ENCODE measurements at regions not wholly inside any gene's neighbourhood (a gene's known extent, or its start where the extent isn't known, plus 50 kb on each side); places are given as distances from the start of the nearest gene placed in this dataset.

DNA sequence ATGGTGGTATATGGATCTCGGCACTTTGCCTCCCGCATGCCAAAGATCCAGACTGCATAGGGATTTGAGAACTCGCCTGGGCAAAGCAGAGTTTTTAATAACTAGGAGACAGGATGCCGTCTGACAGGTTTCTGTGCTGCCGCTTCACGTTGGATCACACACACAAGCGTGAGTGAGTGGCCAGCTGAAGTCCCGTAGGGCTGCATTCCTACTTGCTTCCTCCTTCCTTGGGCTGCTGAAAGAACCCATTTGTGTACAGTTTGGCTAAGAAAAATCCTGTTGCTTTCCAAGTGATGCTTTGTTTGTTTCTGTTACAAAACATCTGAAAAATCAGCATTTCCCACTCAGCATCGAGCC, 604.3 kb upstream of the CFAP20DC start:
- FAIRE-seq (no peak), DNase-seq (ENCODE audit: insufficient read length, low spot score) (no peak)

DNA sequence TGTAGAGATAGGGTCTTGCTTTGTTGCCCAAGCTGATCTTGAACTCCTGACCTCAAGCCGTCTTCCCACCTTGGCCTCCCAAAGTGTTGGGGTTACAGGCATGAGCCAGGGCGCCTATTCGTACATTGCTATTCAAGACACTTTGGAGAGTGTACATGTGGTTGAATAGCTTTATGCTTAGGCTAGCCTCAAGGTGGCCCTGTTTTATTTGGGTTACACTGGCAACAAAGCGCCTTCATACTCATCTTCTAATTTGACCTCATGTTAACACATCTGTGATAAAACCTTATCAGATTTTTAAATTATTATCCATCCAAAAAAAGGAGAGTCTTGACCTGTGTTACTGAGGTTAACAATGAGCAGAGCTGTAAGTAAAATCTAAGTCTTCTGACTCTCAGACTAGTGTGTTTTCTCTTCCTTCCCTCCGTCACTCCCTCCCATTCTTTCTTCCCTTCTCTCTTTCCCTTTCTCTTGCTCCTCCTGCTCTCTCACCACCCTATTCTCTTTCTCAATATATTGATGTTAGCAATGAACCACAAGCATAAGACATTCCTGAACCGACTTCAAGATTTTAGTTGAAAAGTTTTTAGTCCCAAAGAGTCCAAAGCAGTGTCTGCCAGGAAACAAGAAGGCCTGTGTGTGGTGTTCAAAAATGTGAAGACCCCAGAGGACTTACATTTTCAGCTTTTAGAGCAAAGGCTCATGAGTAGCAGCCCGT, 603.7 kb upstream of the CFAP20DC start:
- DNase-seq (ENCODE audit: insufficient read length, low spot score) (no peak), FAIRE-seq (no peak)

DNA sequence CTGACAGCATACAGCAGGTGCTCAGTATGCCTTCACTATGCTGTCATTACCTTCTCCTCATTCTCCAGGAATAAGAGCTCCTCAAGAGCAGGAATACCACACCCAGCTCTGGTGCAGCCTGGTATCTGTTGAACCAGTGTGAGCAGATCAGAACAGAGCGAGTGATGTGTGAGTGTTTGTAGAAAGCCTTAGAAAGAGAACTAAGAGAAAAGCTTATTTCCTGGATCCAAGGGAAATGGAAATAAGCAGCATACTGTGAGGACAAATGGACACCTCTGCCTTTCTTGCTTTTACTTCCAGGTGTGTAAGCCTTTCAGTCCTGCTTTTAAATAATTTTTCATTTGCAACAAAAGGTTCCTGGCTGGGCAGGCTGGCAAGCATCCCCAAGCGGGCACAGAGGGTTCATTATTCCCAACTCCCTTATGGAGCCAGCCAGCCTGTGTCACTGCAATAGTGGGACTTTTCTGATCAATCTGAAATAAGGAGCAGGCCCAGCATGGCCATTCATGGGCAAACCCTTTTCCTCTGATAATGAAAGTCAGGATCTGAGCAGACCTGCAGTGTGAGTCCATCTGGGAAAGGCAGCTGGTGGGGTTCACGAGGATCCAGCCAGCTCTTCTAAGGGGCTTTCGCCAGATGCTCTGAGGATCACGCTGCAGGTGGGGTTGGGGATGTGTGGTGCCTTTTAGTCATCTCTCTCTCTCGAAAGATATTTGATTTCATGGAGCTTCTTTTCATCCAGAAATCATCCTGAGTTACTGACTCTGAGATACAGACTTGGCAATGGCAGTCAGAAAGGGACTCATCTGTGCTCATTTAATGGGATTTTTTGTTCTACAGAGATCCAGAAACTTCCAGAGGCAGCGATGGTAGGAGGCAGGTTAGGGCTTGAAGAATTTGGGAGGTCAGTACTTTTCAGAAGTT, 594.9 kb upstream of the CFAP20DC start:
- FAIRE-seq (no peak), DNase-seq (ENCODE audit: insufficient read length, low spot score) (no peak)

DNA sequence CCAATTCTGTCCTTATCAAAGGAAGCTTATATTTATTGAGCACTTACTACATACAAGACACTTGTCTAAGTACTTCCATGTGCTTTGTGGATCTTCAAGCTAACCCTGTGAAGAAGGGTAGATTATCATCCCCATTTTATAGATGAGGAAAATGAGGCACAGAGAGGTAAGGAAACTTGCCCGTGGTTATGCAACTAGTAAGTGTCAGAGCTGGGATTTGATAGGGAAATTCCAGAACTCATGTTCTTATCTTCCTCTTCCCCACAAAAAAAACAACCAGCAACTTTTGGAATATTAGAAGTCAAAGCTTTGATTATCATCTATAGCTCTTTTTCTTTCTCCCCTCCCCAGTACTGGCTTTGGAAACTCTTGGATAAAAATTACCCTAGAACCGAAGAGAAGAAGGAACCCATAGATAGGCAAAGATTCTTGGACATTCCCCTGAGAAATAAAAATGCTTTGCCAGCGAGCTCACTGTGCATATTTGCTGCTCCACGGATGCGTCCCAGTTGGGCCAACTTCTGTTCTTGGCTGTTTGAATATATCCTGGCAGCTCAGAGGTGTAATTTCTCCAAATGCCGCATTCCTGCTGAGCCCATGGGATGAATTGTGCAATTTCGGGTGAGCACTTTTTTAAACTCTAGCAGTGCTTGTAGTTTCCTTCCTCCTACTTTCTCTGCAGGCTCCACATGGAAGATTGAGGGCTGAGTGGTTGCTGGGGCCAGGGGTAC, 591.5 kb upstream of the CFAP20DC start:
- FAIRE-seq = no peak

DNA sequence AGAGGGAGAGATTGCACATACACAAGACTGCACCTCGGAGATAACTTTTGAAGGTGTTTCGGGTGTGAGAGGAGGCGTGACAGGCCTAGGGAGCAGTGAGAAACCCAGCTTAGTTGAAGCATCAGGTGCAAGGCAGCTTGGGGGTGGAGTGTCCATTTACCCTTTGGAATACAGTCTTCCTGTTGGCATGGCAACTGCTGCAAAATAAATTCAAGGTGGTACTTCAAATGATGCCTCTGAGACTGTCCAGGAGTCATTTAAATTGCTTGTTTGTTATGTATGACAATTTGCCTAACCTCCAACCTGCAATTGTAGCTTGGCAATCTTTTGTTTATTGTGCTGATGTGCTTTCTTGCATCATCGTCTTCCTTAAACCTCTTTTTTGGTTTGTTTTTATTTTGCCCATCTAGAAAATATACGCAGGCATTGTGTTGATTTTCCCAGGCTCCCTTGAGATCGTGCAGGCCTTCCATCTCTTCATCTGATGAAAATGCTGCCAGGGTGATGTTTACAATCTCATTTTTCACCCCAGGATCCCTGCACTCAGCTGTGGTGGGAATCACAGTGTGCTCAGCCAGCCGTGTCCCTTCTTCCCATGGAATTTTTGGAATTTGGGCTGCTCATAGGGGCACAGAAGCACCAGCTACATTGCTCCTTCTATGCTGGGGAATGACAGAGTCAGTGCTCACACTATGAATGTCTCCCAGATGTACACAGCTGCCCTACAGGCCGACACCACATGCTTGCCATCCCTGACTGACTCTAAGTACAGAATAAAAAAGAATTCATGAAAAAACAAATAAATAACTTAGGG, 583.1 kb upstream of the CFAP20DC start:
- no peak for DNase-seq (ENCODE audit: insufficient read length, low spot score)
- no peak for FAIRE-seq

More for the DNA sequence above, 591.5 kb upstream of the CFAP20DC start:
- no peak for DNase-seq (ENCODE audit: insufficient read length, low spot score)

DNA sequence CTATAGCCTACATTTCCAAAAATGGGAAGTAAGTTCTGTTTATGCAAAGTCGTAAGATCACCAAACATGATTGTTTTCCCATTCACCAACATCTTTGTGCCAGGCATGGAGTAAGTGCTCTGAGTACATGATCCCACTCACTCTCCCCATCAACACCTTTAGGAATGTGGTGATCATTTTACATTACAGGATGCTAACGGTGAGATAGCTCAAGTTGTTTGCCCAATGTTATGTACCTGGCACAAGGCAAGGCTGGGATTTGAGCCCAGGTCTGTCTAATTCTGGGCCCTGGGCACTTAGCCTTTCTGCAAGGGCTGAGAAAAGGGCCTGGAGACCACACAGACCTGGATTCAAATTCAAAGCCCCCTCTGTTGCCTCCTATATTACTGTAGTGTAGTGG, 581.7 kb upstream of the CFAP20DC start:
- DNase-seq (ENCODE audit: insufficient read length, low spot score) (no peak), FAIRE-seq (no peak)

DNA sequence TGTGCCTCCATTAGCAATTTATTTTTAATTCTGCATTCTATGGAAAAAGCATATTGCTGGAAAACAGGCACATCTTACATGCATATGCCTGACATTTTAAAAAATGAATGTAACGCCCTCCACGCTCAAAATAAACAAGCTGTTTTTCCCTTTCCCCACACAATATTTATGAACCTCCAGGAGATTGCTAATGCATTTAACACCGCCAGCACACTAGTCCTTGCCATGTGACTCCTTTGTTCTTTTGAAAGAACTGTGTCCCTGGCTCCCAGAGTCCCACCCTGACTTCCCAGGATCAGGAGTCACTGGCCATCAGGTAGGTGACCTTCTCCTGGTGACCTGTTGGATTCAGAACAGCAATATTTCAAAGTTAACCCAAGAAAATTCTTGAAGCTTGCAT, 571.2 kb upstream of the CFAP20DC start:
- no peak for FAIRE-seq
- no peak for DNase-seq (ENCODE audit: insufficient read length, low spot score)

DNA sequence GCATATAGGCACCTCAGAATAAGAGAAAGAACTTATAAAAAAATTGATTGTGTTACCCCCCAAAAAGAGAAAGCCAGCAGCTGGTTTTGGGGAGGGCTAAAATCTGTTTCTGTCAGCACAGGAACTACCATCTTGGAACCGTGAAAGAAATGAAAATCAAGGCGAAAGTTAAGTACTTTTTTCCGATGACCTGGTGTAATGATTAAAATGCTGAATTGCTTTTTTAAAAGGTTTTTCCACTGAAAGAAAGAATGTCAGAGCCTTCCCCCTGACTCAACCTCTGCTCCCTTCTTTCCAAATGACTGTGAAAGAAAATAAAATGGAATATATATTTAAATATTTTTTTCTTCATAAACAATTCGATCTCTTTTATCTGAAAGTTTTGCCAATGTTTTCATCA, 570.5 kb upstream of the CFAP20DC start:
- DNase-seq (ENCODE audit: insufficient read length, low spot score) (no peak), FAIRE-seq (no peak)

DNA sequence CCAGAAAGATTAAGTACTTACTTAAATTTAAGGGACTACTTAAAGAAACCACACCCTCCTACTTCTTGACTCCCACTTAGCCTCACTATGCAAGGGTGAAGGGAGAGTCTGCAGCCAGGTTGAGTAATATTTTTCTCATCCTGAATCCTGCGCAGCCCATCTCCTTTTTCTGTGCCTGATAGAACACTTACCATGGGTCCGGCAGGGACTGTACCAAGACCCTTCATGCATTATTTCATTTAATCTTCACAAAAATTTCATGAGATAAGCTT, 562.6 kb upstream of the CFAP20DC start:
- DNase-seq (ENCODE audit: insufficient read length, low spot score) = no peak
- no peak for FAIRE-seq

DNA sequence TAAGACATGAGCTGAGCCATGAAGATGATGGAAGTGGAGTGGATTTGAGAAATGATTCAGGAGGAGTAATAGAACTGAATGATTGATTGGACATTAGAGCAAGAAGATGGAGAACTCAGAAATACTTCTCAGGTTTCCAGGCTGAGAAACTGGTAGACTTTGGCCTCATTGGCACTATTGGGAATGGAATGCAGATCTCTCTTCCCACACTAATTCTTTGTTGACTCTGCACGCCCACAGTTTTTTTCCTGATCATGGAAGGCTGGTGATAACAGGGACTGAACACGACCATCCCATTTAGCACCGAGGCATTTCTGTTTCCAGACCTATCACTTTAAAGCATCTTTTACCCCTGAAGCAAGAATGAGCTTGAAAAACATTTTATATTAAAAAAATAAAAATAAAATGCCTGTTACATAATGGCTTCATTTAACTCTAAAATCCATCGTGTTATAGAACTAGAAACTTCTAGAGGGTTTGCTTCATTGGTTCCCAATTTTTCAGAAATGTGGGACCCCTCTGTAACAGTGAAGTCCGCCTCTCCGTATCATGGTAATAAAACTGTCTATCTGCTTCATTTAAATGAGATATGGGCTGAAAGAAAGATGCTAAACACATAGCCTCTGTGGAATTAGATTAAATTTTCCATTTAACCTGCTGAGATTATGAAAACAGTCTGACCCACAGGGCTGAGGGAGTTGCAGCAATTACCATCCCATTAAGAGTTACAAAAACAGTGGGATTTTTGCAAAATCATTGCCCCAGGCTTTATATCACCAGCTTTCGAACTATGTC, 562.0 kb upstream of the CFAP20DC start:
- no peak for DNase-seq (ENCODE audit: insufficient read length, low spot score)
- no peak for FAIRE-seq

DNA sequence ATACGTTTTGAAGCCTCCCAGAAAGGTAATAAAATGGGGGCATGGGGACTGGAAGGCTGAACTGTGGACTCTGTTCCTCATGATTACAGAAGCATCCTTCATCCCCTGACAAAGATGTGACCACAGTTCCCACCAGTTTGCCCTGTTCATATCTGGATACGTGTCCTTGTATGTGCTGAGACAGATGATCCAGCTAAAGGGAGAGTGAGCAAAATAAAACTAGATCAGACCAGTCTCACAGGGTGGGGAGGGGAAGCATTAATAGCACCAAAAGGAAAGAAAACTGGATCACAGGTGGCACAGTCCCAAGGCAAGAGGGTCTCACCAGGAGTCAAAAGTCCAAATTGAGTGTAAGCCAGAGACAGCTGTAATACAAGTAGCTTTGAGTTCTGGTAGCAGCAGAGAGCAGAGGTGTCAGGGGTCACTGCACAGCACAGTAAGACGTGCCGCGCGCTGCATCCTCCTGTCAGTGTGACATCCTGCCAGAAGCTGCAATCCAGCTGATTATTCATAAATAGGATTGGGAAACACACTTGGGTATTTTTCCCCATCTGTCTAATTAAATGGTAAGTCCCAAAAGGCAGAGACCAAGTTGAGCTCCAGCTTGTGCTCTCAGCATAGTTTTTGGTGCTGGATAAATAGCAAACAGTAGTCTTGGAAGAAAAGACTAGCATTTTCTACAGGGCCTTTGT, 560.0 kb upstream of the CFAP20DC start:
- FAIRE-seq = no peak

DNA sequence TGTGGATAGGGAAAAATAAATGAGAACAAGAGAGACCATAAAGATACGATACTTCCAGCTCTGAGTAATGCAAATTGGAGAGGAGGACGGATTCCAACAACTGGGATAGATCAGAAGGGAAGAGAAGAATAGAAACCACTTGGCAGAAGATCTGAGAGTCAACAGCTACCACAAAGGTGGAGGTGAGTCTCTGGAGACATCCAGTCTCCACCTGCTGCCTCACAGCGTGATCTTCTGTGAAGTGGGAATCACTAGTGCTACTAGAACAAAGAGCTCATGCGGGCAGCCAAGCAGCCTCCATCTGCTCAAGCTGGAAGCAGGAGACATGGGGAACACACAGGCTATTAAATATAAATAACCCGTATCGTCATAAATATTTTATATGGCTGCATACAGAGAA, 558.5 kb upstream of the CFAP20DC start:
- no peak for FAIRE-seq
- no peak for DNase-seq (ENCODE audit: insufficient read length, low spot score)

More for the DNA sequence above, 560.0 kb upstream of the CFAP20DC start:
- no peak for DNase-seq (ENCODE audit: insufficient read length, low spot score)

DNA sequence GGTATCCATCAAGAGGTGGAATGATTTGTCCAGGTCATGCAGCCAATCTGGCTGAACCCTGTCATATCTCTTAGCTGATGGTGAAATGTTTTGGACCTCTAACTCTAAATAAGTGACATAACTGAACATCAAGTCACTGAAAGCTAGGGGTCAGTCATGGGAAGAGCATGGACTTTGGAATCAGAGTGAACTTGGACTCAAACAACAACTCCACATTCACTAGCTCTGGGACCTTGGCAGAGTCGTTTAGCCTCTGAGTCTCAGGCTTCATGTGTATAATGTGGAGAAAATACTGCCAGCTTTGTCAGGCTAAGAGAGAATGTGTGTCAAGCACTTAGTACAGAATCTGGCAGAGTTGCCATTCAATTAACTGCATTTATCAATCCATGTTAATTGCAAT, 557.8 kb upstream of the CFAP20DC start:
- FAIRE-seq = no peak

DNA sequence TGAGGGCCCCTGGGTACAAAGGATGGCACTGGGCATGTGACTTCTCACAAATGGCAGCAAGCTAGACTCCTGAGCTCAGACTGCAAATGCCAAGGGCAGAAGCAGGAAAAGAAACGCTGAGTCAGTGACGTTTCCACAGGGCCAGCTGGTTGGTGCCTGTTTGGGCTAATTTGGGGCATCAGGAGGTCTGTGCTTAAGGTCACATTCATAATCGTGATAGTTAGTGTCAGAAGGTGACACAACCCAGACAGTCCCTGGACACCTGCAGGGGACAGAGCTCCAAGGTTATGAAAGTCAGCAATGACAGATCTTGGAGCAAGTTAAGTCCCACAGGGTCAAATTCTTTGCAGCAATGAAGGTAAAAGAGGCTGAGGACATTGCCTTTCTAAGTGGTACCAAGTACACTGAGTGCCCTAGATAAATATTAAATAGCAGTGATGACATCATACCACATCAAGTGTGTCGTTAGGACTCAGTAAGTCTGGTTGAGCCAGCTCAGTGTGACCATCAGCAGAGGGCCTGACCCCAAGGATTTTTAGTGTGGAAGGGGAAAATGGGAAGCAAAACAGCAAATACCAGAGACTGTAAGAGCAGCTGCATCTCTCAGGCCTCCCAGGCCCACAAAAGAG, 556.9 kb upstream of the CFAP20DC start:
- DNase-seq (ENCODE audit: insufficient read length, low spot score) (no peak), FAIRE-seq (no peak)

More for the DNA sequence above, 557.8 kb upstream of the CFAP20DC start:
- no peak for DNase-seq (ENCODE audit: insufficient read length, low spot score)

DNA sequence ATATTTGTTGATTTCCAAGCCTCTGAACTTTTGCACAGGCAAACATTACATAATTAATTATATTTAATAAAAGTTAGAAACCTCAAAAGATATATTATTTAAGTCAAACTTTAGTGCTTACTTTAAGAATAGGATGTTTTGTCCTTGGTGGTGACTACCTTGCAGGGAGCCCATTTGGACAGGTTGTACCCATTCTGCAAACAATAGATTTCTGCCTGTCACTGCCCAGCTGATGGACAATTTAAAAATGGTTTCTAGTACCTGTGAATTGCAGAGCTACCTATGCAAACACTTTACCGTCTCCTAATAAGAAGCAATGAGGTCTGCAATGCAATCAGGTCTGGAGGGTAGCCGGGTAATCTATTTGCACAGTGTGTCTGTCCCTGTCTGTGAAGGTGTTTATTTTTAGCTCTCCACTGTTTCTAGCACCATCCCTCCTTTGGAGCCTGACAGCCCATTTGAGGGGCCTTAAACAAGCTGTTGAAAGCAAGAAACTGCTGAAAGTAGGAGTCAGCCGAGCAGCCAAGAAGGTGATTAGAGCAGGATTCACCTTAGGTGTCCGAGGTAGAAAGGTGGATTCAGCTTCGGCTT, 556.2 kb upstream of the CFAP20DC start:
- no peak for FAIRE-seq
- no peak for DNase-seq (ENCODE audit: insufficient read length, low spot score)

DNA sequence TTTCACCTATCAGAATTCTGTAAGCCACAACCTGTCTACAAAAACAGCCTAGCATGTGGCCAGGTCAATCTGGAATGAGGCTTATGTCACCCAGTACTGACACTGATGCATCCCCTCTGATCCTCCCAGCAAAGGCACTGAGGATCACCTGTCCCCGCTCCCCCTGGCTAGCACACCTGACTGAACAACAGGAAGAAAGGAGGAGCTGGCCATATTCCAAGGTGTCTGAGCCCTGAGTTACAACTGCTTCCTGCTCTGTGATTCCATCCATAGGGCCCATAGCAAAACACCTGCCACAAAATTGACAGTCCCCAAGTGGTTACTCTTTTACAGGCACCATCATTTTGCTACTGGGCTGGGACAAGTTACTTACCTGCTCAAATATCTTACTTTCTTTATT, 555.5 kb upstream of the CFAP20DC start:
- FAIRE-seq = no peak

DNA sequence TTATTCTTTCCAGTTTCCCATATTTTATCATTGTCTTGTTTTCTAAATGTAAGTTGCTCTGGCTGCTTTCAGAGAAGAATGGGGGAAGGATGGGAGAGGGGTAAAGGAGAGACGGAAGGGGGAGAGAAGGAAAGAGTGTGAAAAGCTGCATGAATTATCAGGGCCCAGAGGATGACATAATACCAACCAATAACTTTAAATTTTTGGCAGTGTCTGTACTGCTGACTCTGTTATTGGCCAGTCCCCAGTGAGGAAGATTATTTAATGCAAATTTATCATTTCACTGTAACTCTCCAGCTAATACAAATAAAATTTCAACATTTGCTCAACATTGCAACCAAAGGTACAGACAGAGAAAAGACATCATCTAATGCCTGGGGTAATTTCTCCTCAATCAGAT, 551.7 kb upstream of the CFAP20DC start:
- no peak for DNase-seq (ENCODE audit: insufficient read length, low spot score)
- no peak for FAIRE-seq

More for the DNA sequence above, 555.5 kb upstream of the CFAP20DC start:
- DNase-seq (ENCODE audit: insufficient read length, low spot score) = no peak

DNA sequence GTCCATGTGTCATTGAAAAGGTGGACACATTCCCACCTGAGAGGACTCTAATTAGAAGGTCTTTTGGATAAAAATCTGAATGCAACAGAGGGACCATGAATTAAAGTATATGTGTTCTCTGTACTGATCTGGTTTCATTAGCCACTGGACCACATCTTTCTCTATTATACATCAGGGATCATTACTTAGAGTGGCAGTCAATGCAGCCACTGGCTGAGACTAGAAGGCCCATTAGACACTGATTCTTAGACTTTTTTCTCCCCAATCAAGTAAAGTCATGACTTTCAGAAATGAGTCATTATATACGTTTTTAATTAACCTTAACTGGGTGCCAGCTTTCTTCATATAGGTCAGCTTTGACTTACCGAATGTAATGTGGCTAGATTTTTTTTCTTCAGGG, 550.8 kb upstream of the CFAP20DC start:
- DNase-seq (ENCODE audit: insufficient read length, low spot score) = no peak
- no peak for FAIRE-seq

DNA sequence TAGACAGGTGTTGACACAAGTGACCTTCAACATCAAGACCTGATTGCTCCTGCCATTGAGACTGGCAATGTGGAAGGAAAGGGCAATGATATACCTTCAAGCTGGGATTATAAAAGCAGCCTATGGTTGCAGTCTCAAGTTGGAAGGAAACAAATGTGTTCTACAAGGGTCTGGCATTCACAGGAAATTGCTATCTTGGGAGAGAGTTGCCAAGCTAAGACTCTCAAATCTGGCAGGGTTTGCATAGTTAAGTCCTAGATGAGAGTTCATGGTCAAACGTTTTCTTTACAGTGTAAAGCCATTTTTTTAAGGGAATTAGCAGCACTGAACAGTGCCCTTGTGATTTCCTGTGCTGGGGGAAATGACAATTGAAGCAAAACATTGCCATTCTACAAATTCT, 546.9 kb upstream of the CFAP20DC start:
- FAIRE-seq (no peak), DNase-seq (ENCODE audit: insufficient read length, low spot score) (no peak)

Measured in HTR-8/SVneo (cell line).